Effector memory CD8-positive, alpha-beta T cell (primary cell): ENCODE measurements at regions not wholly inside any gene's neighbourhood (a gene's known extent, or its start where the extent isn't known, plus 50 kb on each side); places are given as distances from the start of the nearest gene placed in this dataset.

Experiments used
- ATAC-seq: fragments of 150-1000 bp; cut with Tn5 transposase; replicated peaks from 2 replicates; pipeline ENCODE4 v1.10.0; 2021; ENCODE audit warnings: mild to moderate bottlenecking, moderate library complexity
- DNase-seq, 3 experiments: peaks; one replicate each; pipeline ENCODE4 v3.0.0; 2021
- H3K27ac Mint-ChIP-seq, 2 donors: one replicate each; pipeline ENCODE4 v1.8.0; 2022; ENCODE audit warnings: mild to moderate bottlenecking in 2 of 2, mixed read lengths in 2 of 2, moderate library complexity in 2 of 2
- H3K27me3 Mint-ChIP-seq, 2 donors: one replicate each; pipeline ENCODE4 v1.8.0; 2022; ENCODE audit warnings: mixed read lengths in 2 of 2
- H3K36me3 Mint-ChIP-seq: one replicate; pipeline ENCODE4 v1.8.0; 2022; ENCODE audit warnings: mild to moderate bottlenecking, moderate library complexity, mixed read lengths; ENCODE audit not compliant: insufficient read depth
- H3K4me1 Mint-ChIP-seq, 2 donors: one replicate each; pipeline ENCODE4 v1.8.0; 2022; ENCODE audit warnings: low read depth in 2 of 2, mixed read lengths in 2 of 2
- H3K4me3 Mint-ChIP-seq, 2 donors: one replicate each; pipeline ENCODE4 v1.8.0; 2022; ENCODE audit warnings: mild to moderate bottlenecking in 2 of 2, mixed read lengths in 2 of 2, moderate library complexity in 2 of 2
- H3K9me3 Mint-ChIP-seq, 2 donors: one replicate each; pipeline ENCODE4 v1.8.0; 2022; ENCODE audit warnings: mixed read lengths in 2 of 2

GRCh38 chr7:112616295-112616694, 135.5 kb downstream of the LSMEM1 start:
- DNase-seq (no peak), ATAC-seq (no peak)
- H3K9me3 Mint-ChIP-seq: no peaks in the 10 kb centered on the region
- H3K36me3 Mint-ChIP-seq: no peaks in the 10 kb centered on the region
- no peaks in the 10 kb centered on the region for H3K4me1 Mint-ChIP-seq
- peaks cover 10 to 34% of the 10 kb centered on the region in 2 donors for H3K27me3 Mint-ChIP-seq
- H3K27ac Mint-ChIP-seq: no peak overlapping the region
- no peak overlapping the region for H3K4me3 Mint-ChIP-seq

- H3K27ac Mint-ChIP-seq: no peak overlapping the region
- ATAC-seq (no peak), DNase-seq (no peak)
- no peak overlapping the region for H3K4me3 Mint-ChIP-seq
- no peaks in the 10 kb centered on the region for H3K9me3 Mint-ChIP-seq
- H3K36me3 Mint-ChIP-seq: no peaks in the 10 kb centered on the region
- H3K27me3 Mint-ChIP-seq: peaks cover 27 to 35% of the 10 kb centered on the region in 2 donors
- no peaks in the 10 kb centered on the region for H3K4me1 Mint-ChIP-seq
Observed at GRCh38 chr7:112619343-112619742, 138.6 kb downstream of the LSMEM1 start.

- H3K36me3 Mint-ChIP-seq: no peaks in the 10 kb centered on the region
- H3K27ac Mint-ChIP-seq: no peak overlapping the region
- H3K4me3 Mint-ChIP-seq: no peak overlapping the region
- DNase-seq (no peak), ATAC-seq (no peak)
- H3K9me3 Mint-ChIP-seq: no peaks in the 10 kb centered on the region
- H3K4me1 Mint-ChIP-seq: no peaks in the 10 kb centered on the region
- H3K27me3 Mint-ChIP-seq: peaks cover 20 to 27% of the 10 kb centered on the region in 2 donors
Observed at GRCh38 chr7:112622159-112622715, 141.4 kb downstream of the LSMEM1 start.

GRCh38 chr7:112624416-112624815, 143.6 kb downstream of the LSMEM1 start:
- Mint-ChIP-seq H3K27ac (no peak overlapping the region), H3K9me3 (no peaks in the 10 kb centered on the region), H3K36me3 (no peaks in the 10 kb centered on the region), H3K4me3 (no peak overlapping the region), H3K27me3 (peaks cover 12 to 21% of the 10 kb centered on the region in 2 donors), H3K4me1 (no peaks in the 10 kb centered on the region)
- ATAC-seq (no peak), DNase-seq (no peak)

GRCh38 chr7:112630565-112630964, 149.8 kb downstream of the LSMEM1 start:
- Mint-ChIP-seq H3K36me3 (no peaks in the 10 kb centered on the region), H3K27me3 (peaks cover 0 to 10% of the 10 kb centered on the region in 2 donors), H3K4me1 (no peaks in the 10 kb centered on the region), H3K9me3 (no peaks in the 10 kb centered on the region), H3K27ac (no peak overlapping the region), H3K4me3 (no peak overlapping the region)
- DNase-seq (no peak), ATAC-seq (no peak)

GRCh38 chr7:112634107-112634506, 153.3 kb downstream of the LSMEM1 start:
- DNase-seq: no peak
- no peak overlapping the region for H3K4me3 Mint-ChIP-seq
- H3K36me3 Mint-ChIP-seq: no peaks in the 10 kb centered on the region
- H3K27ac Mint-ChIP-seq: no peak overlapping the region
- H3K4me1 Mint-ChIP-seq: no peaks in the 10 kb centered on the region
- peaks cover 6 to 16% of the 10 kb centered on the region in 2 donors for H3K27me3 Mint-ChIP-seq
- no peak for ATAC-seq
- no peaks in the 10 kb centered on the region for H3K9me3 Mint-ChIP-seq

- ATAC-seq: no peak
- no peaks in the 10 kb centered on the region for H3K9me3 Mint-ChIP-seq
- no peaks in the 10 kb centered on the region for H3K36me3 Mint-ChIP-seq
- H3K4me3 Mint-ChIP-seq: no peak overlapping the region
- H3K27ac Mint-ChIP-seq: no peak overlapping the region
- H3K4me1 Mint-ChIP-seq: no peaks in the 10 kb centered on the region
- H3K27me3 Mint-ChIP-seq: peaks cover 4 to 16% of the 10 kb centered on the region in 2 donors
- DNase-seq: no peak
Observed at GRCh38 chr7:112635742-112636141, 154.5 kb downstream of the TMEM168 start.

GRCh38 chr7:112638675-112639400, 151.4 kb downstream of the TMEM168 start:
- Mint-ChIP-seq H3K4me3 (no peak overlapping the region), H3K27me3 (peaks cover 7 to 27% of the 10 kb centered on the region in 2 donors), H3K4me1 (no peaks in the 10 kb centered on the region), H3K36me3 (no peaks in the 10 kb centered on the region), H3K27ac (no peak overlapping the region), H3K9me3 (peaks cover 0 to 2% of the 10 kb centered on the region in 2 donors)
- ATAC-seq: no peak
- DNase-seq: no peak

- H3K27me3 Mint-ChIP-seq: peaks cover 19 to 44% of the 10 kb centered on the region in 2 donors
- H3K4me1 Mint-ChIP-seq: no peaks in the 10 kb centered on the region
- peaks cover 0 to 2% of the 10 kb centered on the region in 2 donors for H3K9me3 Mint-ChIP-seq
- ATAC-seq: no peak
- H3K27ac Mint-ChIP-seq: no peak overlapping the region
- no peak overlapping the region for H3K4me3 Mint-ChIP-seq
- no peak for DNase-seq
- H3K36me3 Mint-ChIP-seq: no peaks in the 10 kb centered on the region
Observed at GRCh38 chr7:112640685-112641084, 149.5 kb downstream of the TMEM168 start.

GRCh38 chr7:112646783-112647182, 143.4 kb downstream of the TMEM168 start:
- Mint-ChIP-seq H3K36me3 (no peaks in the 10 kb centered on the region), H3K9me3 (peaks cover 8 to 15% of the 10 kb centered on the region in 2 donors), H3K27me3 (peaks cover 27 to 38% of the 10 kb centered on the region in 2 donors), H3K4me1 (no peaks in the 10 kb centered on the region), H3K4me3 (no peak overlapping the region), H3K27ac (no peak overlapping the region)
- ATAC-seq (no peak), DNase-seq (no peak)

- Mint-ChIP-seq H3K27me3 (peaks cover 21 to 27% of the 10 kb centered on the region in 2 donors), H3K9me3 (peaks cover 6 to 15% of the 10 kb centered on the region in 2 donors), H3K27ac (no peak overlapping the region), H3K4me1 (no peaks in the 10 kb centered on the region), H3K4me3 (no peak overlapping the region), H3K36me3 (no peaks in the 10 kb centered on the region)
- DNase-seq: no peak
- ATAC-seq: no peak
Observed at GRCh38 chr7:112648781-112649180, 141.4 kb downstream of the TMEM168 start.

- Mint-ChIP-seq H3K4me3 (no peak overlapping the region), H3K4me1 (no peaks in the 10 kb centered on the region), H3K27me3 (peaks cover 13 to 20% of the 10 kb centered on the region in 2 donors), H3K27ac (no peak overlapping the region), H3K9me3 (peaks cover 6 to 15% of the 10 kb centered on the region in 2 donors), H3K36me3 (no peaks in the 10 kb centered on the region)
- ATAC-seq (no peak), DNase-seq (no peak)
Observed at GRCh38 chr7:112649560-112649959, 140.6 kb downstream of the TMEM168 start.

- Mint-ChIP-seq H3K36me3 (no peaks in the 10 kb centered on the region), H3K27me3 (no peaks in the 10 kb centered on the region), H3K9me3 (peaks cover 0 to 7% of the 10 kb centered on the region in 2 donors), H3K27ac (no peak overlapping the region), H3K4me3 (no peak overlapping the region), H3K4me1 (no peaks in the 10 kb centered on the region)
- DNase-seq (no peak), ATAC-seq (no peak)
Observed at GRCh38 chr7:112654322-112655216, 135.6 kb downstream of the TMEM168 start.
